Brain microvascular endothelial cell (primary cell): ENCODE measurements at regions not wholly inside any gene's neighbourhood (a gene's known extent, or its start where the extent isn't known, plus 50 kb on each side); places are given as distances from the start of the nearest gene placed in this dataset.

Source experiments
- DNase-seq: peaks from one replicate; pipeline ENCODE4 v3.0.0-alpha.2; 2020
- H3K27ac ChIP-seq: fragments of 250-450 bp; sonication (Bioruptor Pico); 2 replicates; pipeline ENCODE4 v1.5.1; 2020; ENCODE audit warnings: mild to moderate bottlenecking, moderate library complexity
- H3K27me3 ChIP-seq: fragments of 250-450 bp; sonication (Bioruptor Pico); replicated peaks from 2 replicates; pipeline ENCODE4 v1.5.1; 2020; ENCODE audit warnings: mild to moderate bottlenecking
- H3K36me3 ChIP-seq: fragments of 250-450 bp; sonication (Bioruptor Pico); replicated peaks from 2 replicates; pipeline ENCODE4 v1.5.1; 2020; ENCODE audit warnings: mild to moderate bottlenecking
- H3K4me3 ChIP-seq: 2 replicates; pipeline ENCODE4 v1.5.1; 2011; ENCODE audit warnings: low read depth, mild to moderate bottlenecking, control low read depth, low read length, moderate library complexity
- in situ Hi-C: cut with HindIII; loops from 2 replicates; pipeline ENCODE4 v1.10.0; 2017; ENCODE audit warnings: low sequenced_read_pairs, low pct_ligation_motif_present
- TF ChIP-seq, protein P1 (sequence below): IDR thresholded peaks from 2 replicates; pipeline ENCODE4 v1.5.1; 2011; ENCODE audit warnings: low read depth, mild to moderate bottlenecking, moderate library complexity, low read length, control low read depth, inconsistent platforms; ENCODE audit errors: missing control alignments

DNA sequence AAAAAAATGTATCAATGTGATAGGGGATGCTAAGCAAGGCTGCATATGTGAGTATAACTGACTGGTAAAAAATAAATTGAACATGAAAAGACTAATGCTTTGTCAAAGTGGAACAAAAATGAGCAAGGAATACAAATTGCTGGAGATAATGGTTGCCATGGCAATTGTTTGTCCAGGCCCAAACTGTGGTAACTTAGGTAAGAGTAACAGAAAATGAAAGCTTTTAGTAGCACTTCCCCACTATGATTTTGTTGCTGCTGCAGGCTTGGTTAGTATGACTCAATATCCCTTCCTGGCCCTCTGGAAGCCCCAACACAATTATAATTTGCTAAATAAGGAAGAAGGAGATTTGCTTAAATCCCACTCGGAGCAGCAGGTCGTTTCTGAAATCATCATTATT, 577.1 kb downstream of the DOK5 start:
- Histone ChIP-seq H3K4me3 (no peak overlapping the region), H3K36me3 (no peaks in the 10 kb centered on the region), H3K27ac (no peak overlapping the region), H3K27me3 (no peaks in the 10 kb centered on the region)
- TF ChIP-seq, protein P1, sequence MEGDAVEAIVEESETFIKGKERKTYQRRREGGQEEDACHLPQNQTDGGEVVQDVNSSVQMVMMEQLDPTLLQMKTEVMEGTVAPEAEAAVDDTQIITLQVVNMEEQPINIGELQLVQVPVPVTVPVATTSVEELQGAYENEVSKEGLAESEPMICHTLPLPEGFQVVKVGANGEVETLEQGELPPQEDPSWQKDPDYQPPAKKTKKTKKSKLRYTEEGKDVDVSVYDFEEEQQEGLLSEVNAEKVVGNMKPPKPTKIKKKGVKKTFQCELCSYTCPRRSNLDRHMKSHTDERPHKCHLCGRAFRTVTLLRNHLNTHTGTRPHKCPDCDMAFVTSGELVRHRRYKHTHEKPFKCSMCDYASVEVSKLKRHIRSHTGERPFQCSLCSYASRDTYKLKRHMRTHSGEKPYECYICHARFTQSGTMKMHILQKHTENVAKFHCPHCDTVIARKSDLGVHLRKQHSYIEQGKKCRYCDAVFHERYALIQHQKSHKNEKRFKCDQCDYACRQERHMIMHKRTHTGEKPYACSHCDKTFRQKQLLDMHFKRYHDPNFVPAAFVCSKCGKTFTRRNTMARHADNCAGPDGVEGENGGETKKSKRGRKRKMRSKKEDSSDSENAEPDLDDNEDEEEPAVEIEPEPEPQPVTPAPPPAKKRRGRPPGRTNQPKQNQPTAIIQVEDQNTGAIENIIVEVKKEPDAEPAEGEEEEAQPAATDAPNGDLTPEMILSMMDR: no peak
- in situ Hi-C loops: no loop called here
- DNase-seq: no peak

DNA sequence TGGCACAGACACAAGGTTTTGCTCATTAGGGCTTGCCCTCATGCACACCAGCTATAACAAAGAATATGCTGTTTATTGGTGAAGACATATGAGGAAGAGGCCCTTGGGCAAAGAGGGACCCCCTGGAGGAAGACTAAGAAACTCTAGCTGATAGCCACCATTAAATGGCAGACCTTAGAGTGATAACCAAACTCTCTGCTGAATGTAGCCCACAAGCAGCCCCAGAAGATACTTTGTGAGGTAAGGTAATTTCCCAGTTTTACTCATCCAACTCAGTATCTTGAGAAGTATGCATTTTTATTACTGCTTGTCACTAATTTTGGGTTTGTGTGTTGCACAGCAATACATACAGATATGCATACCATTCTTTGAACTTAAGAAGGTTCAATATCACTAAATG, 563.3 kb downstream of the DOK5 start:
- in situ Hi-C loops: no loop called here
- Histone ChIP-seq H3K27me3 (no peaks in the 10 kb centered on the region), H3K27ac (no peak overlapping the region), H3K36me3 (no peaks in the 10 kb centered on the region), H3K4me3 (no peak overlapping the region)
- DNase-seq: no peak
- TF ChIP-seq, protein P1: no peak

DNA sequence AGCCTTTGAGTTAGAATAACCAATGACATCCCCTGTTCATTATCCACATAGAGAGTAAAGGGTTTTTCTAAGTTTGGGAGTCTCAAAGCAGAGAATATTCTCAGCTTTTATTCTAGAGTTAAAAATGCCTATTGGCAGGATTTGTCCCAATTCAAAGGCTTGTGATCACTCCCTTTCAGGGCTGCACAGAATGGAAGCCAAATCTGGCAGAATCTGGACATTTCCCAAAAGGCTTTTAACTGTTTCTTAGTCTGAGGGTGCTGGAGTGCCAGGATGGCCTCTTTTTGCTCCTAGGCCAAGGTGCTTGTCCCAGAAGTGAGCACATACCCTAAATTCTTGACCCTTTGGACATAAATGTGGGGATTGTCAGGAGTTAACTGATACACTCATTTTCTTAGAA, 556.6 kb downstream of the DOK5 start:
- in situ Hi-C loops: no loop called here
- H3K27me3 ChIP-seq: no peaks in the 10 kb centered on the region
- DNase-seq: no peak
- no peak overlapping the region for H3K4me3 ChIP-seq
- TF ChIP-seq, protein P1: no peak
- H3K27ac ChIP-seq: no peak overlapping the region
- H3K36me3 ChIP-seq: no peaks in the 10 kb centered on the region

DNA sequence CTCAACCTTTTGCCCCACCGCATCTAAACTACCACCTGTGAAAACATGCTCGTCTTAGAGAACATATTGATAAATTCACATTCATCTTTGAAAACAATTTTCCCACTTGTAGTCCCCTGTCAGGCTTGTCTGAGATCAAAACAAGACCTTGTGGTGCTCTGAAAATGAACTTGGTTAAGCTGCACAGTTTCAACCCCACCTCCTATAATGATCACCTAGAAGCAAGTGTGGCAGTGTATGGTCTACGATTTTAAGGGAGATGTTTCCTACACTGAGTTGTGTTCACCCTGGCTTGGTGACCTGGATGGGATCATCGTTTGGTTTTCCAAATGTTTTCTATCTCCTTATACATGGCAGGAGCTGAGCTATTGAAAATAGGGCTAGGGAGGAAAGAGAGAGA, 539.4 kb downstream of the DOK5 start:
- H3K27me3 ChIP-seq: no peaks in the 10 kb centered on the region
- H3K4me3 ChIP-seq: no peak overlapping the region
- no peak overlapping the region for H3K27ac ChIP-seq
- in situ Hi-C loops: no loop called here
- TF ChIP-seq, protein P1: no peak
- no peak for DNase-seq
- H3K36me3 ChIP-seq: no peaks in the 10 kb centered on the region

DNA sequence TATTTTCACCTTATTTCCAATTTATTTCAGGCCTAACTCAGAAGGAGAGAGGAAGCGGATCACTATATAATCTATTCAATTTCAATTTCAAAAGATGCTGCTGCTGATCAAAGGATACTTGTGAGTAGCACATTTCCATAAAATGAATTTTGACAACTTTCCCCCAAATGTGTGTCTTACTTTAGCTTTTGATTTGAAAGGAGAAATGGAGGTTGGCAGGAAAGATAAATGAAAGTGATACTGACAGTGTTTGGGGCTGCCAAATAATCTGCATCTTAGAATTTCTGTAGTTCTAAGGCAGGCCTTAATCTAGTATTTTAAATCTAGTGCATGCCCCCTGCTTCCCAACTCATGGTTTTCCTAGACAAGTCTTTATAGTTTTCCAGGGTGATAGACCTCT, 535.4 kb downstream of the DOK5 start:
- no peak for DNase-seq
- Histone ChIP-seq H3K27me3 (no peaks in the 10 kb centered on the region), H3K4me3 (no peak overlapping the region), H3K27ac (no peak overlapping the region), H3K36me3 (no peaks in the 10 kb centered on the region)
- TF ChIP-seq, protein P1: no peak
- in situ Hi-C loops: no loop called here

DNA sequence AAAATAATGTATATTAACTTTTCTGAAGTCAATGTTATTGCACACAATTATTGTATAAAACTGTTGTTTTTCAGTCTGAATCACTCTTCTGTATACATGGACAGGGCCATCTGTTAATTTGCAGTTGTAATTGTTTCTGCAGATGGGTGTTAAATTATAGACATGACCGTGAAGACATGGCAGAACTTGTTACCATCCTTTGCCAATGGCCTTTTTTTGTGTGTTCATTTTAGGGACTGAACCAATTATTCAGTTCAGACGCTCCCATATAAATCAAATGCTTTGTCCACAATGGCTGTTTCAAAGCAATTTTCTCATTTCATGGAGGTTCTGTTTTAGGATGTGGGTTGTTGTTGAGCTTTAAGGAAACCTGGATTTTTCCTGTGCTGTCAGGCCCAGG, 533.7 kb downstream of the DOK5 start:
- Histone ChIP-seq H3K27me3 (no peaks in the 10 kb centered on the region), H3K4me3 (no peak overlapping the region), H3K27ac (no peak overlapping the region), H3K36me3 (no peaks in the 10 kb centered on the region)
- no peak for DNase-seq
- TF ChIP-seq, protein P1: no peak
- in situ Hi-C loops: no loop called here
